GM23338 (cell line): ENCODE measurements at regions not wholly inside any gene's neighbourhood (a gene's known extent, or its start where the extent isn't known, plus 50 kb on each side); places are given as distances from the start of the nearest gene placed in this dataset.

Experiments used
- CTCF ChIP-seq, 2 experiments: fragments of 200-600 bp in 1 of 2; sonication (generic) in 1 of 2; conservative IDR thresholded peaks; 2 replicates each; pipeline versions ENCODE4 v1.5.1 to v1.6.1; 2016 to 2017; ENCODE audit warnings: antibody characterized with exemption in 2 of 2, low read depth in 2 of 2, mild to moderate bottlenecking in 2 of 2, moderate library complexity in 1 of 2
- JUNB ChIP-seq: IDR thresholded peaks from one replicate; pipeline ENCODE4 v1.6.1; 2016; ENCODE audit warnings: antibody characterized with exemption; ENCODE audit not compliant: unreplicated experiment
- POLR2AphosphoS5 ChIP-seq: IDR thresholded peaks from 2 replicates; pipeline ENCODE4 v1.6.1; 2016; ENCODE audit warnings: antibody characterized with exemption, low read depth
- REST ChIP-seq: IDR thresholded peaks from one replicate; pipeline ENCODE4 v1.6.1; 2018; ENCODE audit warnings: antibody characterized with exemption; ENCODE audit not compliant: unreplicated experiment

GRCh38 chr17:77681861-77682260, 276.6 kb upstream of the TNRC6C start:
- TF ChIP-seq POLR2AphosphoS5 = no peak
- TF ChIP-seq CTCF (conservative IDR thresholded peaks at IDR 0.05; ENCODE audit: low read depth in 2 of 2) = no peak
- TF ChIP-seq JUNB = no peak
- no peak for TF ChIP-seq REST
